PC-3 (cell line): ENCODE measurements at regions not wholly inside any gene's neighbourhood (a gene's known extent, or its start where the extent isn't known, plus 50 kb on each side); places are given as distances from the start of the nearest gene placed in this dataset.

Experiments
- ATAC-seq: fragments of 200-7000 bp; cut with Tn5 transposase; 2 replicates; pipeline ENCODE4 v1.9.1; 2020; ENCODE audit warnings: mild to moderate bottlenecking, moderate library complexity
- BruUV-seq: library from RNA; stranded (reverse); fragments of 400-500 nt; replicated peaks from 2 replicates; lab custom pipeline; 2021; lab: Mats Ljungman, UMichigan
- CTCF ChIA-PET: fragments of 300-600 bp; sonication (Branson Sonifier 250); formaldehyde crosslinking; loops from one replicate; lab custom pipeline; 2022; ENCODE audit warnings: antibody characterized with exemption; lab: Charles Lee
- POLR2A ChIA-PET: fragments of 300-600 bp; sonication (Branson Sonifier 250); formaldehyde crosslinking; loops from one replicate; lab custom pipeline; 2022; ENCODE audit warnings: antibody characterized with exemption; ENCODE audit not compliant: unreplicated experiment; lab: Charles Lee
- DNase-seq: peaks from one replicate; pipeline ENCODE4 v3.0.0-alpha.2; 2015
- H2AFZ ChIP-seq: fragments of 300-600 bp; sonication (generic); 2 replicates; pipeline ENCODE4 v1.6.0; 2016; ENCODE audit warnings: antibody characterized with exemption, low read length
- H3F3A ChIP-seq: fragments of 300-600 bp; sonication (generic); one replicate; pipeline ENCODE4 v1.6.0; 2017; ENCODE audit warnings: antibody characterized with exemption, low read length, control low read depth, mild to moderate bottlenecking; ENCODE audit not compliant: unreplicated experiment
- H3K27ac ChIP-seq: fragments of 300-600 bp; sonication (generic); 2 replicates; pipeline ENCODE4 v1.5.1; 2016; ENCODE audit warnings: mild to moderate bottlenecking, low read length
- H3K27me3 ChIP-seq: fragments of 300-600 bp; sonication (generic); 2 replicates; pipeline ENCODE4 v1.6.1; 2016; ENCODE audit warnings: low read length, mixed read lengths
- H3K36me3 ChIP-seq: fragments of 300-600 bp; sonication (generic); 2 replicates; pipeline ENCODE4 v1.6.1; 2016; ENCODE audit warnings: low read depth, mixed run types, low read length, mixed read lengths
- H3K4me1 ChIP-seq: fragments of 300-600 bp; sonication (generic); 2 replicates; pipeline ENCODE4 v1.5.1; 2016; ENCODE audit warnings: low read length; ENCODE audit not compliant: insufficient read depth
- H3K4me2 ChIP-seq: fragments of 300-600 bp; sonication (generic); 2 replicates; pipeline ENCODE4 v1.6.0; 2016; ENCODE audit warnings: low read length
- H3K4me3 ChIP-seq: fragments of 300-600 bp; sonication (generic); 2 replicates; pipeline ENCODE4 v1.5.1; 2016; ENCODE audit warnings: mild to moderate bottlenecking, low read length, mixed read lengths
- H3K79me2 ChIP-seq: fragments of 300-600 bp; sonication (generic); 2 replicates; pipeline ENCODE4 v1.6.1; 2017; ENCODE audit warnings: low read length, mixed read lengths
- H3K9ac ChIP-seq: fragments of 300-600 bp; sonication (generic); 2 replicates; pipeline ENCODE4 v1.6.0; 2016; ENCODE audit warnings: mild to moderate bottlenecking, low read length
- H3K9me2 ChIP-seq: fragments of 300-600 bp; sonication (generic); replicated peaks from 2 replicates; pipeline ENCODE4 v1.6.1; 2016; ENCODE audit warnings: mixed run types, low read length, mixed read lengths
- H3K9me3 ChIP-seq: fragments of 300-600 bp; sonication (generic); 2 replicates; pipeline ENCODE4 v1.6.1; 2016; ENCODE audit warnings: low read length, mixed read lengths
- H4K20me1 ChIP-seq: fragments of 300-600 bp; sonication (generic); 2 replicates; pipeline ENCODE4 v1.6.1; 2016; ENCODE audit warnings: low read length, mixed read lengths
- EZH2 ChIP-seq: fragments of 300-600 bp; sonication (generic); IDR thresholded peaks from one replicate; pipeline ENCODE4 v1.6.1; 2017; ENCODE audit warnings: antibody characterized with exemption, mild to moderate bottlenecking, low read length; ENCODE audit not compliant: unreplicated experiment
- EZH2phosphoT487 ChIP-seq: fragments of 300-600 bp; sonication (generic); IDR thresholded peaks from 2 replicates; pipeline ENCODE4 v1.6.1; 2018; ENCODE audit warnings: mild to moderate bottlenecking, antibody characterized with exemption, low read length, borderline replicate concordance
- intact Hi-C: fragments of 100-400 bp; cut with micrococcal nuclease; formaldehyde crosslinking; loops from 2 replicates; pipeline ENCODE4 v1.9.0; 2023
- TF ChIP-seq, protein P1 (sequence below): fragments of 300-600 bp; sonication (generic); conservative IDR thresholded peaks from 2 replicates; pipeline ENCODE4 v1.5.1; 2017; ENCODE audit warnings: antibody characterized with exemption, low read depth, mild to moderate bottlenecking, low read length

DNA sequence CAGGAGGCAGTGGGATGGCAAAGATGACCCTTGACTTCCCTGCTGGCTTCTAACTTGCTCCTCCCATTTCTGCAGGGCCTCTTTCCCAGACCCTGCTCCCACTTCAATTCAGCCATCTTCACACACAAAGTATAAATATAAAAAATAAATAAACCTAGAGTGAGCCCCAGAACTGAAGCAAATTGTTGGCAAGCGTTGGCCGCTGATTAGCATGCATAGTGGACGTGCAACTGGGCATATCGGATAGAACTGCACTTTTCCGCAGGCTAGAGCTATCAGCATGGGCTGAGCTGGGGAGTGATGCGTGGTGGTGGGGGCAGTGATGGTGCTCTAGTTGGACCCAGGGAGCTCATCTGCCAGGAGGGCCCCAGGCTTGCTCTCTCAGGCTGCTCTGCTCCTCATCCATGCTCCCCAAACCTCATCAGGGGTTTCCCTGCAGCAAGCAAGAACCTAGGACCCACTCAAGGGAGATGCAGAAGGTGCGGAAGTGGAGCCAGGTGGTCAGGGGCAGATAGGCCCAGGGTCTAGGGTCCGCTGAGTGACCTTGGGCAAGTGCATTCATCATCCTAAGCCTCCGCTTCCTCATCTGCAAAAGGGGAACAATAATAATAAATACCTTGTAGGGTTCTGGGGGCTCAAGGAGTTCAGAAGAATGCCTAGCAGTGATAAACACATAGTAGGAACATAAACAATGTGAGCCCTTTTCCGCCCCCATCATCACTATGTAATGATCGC, 146.8 kb upstream of the PJA1 start:
- no peak overlapping the region for H3K4me3 ChIP-seq
- POLR2A ChIA-PET, result no interaction called here
- DNase-seq, result no peak
- CTCF ChIA-PET, result no interaction called here
- no peak overlapping the region for H2AFZ ChIP-seq
- H3K27me3 ChIP-seq, result peaks cover 3% of the 10 kb centered on the region; the same call in 1 of the 2 replicates
- no peak overlapping the region for H3K9ac ChIP-seq
- no peak overlapping the region for H3K27ac ChIP-seq
- H3K9me2 ChIP-seq, result no peaks in the 10 kb centered on the region
- H3K36me3 ChIP-seq, result no peaks in the 10 kb centered on the region
- H3K79me2 ChIP-seq, result no peaks in the 10 kb centered on the region
- H3K4me2 ChIP-seq, result no peak overlapping the region
- no peaks in the 10 kb centered on the region for H4K20me1 ChIP-seq
- intact Hi-C loops, result no loop called here
- TF ChIP-seq EZH2 (no peak), EZH2phosphoT487 (no peak)
- TF ChIP-seq, protein P1, sequence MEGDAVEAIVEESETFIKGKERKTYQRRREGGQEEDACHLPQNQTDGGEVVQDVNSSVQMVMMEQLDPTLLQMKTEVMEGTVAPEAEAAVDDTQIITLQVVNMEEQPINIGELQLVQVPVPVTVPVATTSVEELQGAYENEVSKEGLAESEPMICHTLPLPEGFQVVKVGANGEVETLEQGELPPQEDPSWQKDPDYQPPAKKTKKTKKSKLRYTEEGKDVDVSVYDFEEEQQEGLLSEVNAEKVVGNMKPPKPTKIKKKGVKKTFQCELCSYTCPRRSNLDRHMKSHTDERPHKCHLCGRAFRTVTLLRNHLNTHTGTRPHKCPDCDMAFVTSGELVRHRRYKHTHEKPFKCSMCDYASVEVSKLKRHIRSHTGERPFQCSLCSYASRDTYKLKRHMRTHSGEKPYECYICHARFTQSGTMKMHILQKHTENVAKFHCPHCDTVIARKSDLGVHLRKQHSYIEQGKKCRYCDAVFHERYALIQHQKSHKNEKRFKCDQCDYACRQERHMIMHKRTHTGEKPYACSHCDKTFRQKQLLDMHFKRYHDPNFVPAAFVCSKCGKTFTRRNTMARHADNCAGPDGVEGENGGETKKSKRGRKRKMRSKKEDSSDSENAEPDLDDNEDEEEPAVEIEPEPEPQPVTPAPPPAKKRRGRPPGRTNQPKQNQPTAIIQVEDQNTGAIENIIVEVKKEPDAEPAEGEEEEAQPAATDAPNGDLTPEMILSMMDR, result no peak
- no peaks in the 10 kb centered on the region for H3F3A ChIP-seq
- no peaks in the 10 kb centered on the region for H3K4me1 ChIP-seq
- no peak for ATAC-seq
- no peaks in the 10 kb centered on the region for H3K9me3 ChIP-seq
- no TSS peak for BruUV-seq

DNA sequence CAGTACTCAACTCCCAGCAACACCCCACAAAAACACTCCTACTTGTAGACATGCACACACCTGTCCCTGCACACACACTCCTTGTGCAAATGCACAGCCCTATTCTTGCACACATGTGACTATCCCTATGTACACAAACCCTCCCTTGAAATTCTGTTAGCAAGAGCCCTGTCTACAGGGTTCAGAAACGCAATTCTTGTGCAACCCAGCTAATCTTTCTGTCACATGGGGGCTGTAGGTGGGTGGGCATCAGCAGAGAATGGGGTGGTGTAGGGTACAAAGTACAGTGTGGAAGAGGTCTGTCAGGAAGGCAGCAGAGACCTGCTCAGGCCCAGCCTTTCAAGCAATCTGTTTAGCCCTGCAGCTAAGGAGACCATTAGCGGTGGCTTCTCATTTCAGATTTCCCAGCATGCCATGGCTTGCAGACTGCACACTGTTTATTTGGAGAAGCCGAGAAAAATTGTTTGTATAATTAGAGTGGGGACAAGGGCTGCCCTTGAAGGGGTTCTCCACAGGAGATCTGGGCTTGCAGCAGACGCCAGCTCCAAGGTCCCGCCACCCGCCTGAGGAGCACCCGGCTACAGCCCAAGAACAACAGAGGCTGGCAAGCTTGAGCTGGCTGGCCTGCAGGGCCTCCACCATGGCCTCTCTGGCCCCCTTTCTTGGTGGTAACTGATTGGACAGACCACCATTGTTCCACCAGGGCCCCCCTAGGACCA, 144.0 kb upstream of the PJA1 start:
- no peaks in the 10 kb centered on the region for H4K20me1 ChIP-seq
- no peaks in the 10 kb centered on the region for H3K9me3 ChIP-seq
- POLR2A ChIA-PET, result interaction anchor here (0.7 kb wide), 1 partner anchor 579 kb away, joined by 3 read pairs; no protein-coding TSS in a partner anchor
- no peak overlapping the region for H3K9ac ChIP-seq
- TF ChIP-seq EZH2phosphoT487 (no peak), EZH2 (no peak)
- TF ChIP-seq, protein P1, result no peak
- no peaks in the 10 kb centered on the region for H3K9me2 ChIP-seq
- no peak overlapping the region for H3K27ac ChIP-seq
- H3K4me1 ChIP-seq, result no peaks in the 10 kb centered on the region
- ATAC-seq (no peak), DNase-seq (no peak)
- intact Hi-C loops, result no loop called here
- no peaks in the 10 kb centered on the region for H3K27me3 ChIP-seq
- no peak overlapping the region for H2AFZ ChIP-seq
- no peaks in the 10 kb centered on the region for H3K79me2 ChIP-seq
- H3K4me2 ChIP-seq, result no peak overlapping the region
- CTCF ChIA-PET, result no interaction called here
- no peaks in the 10 kb centered on the region for H3K36me3 ChIP-seq
- H3K4me3 ChIP-seq, result no peak overlapping the region
- H3F3A ChIP-seq, result no peaks in the 10 kb centered on the region
- BruUV-seq, result no TSS peak

DNA sequence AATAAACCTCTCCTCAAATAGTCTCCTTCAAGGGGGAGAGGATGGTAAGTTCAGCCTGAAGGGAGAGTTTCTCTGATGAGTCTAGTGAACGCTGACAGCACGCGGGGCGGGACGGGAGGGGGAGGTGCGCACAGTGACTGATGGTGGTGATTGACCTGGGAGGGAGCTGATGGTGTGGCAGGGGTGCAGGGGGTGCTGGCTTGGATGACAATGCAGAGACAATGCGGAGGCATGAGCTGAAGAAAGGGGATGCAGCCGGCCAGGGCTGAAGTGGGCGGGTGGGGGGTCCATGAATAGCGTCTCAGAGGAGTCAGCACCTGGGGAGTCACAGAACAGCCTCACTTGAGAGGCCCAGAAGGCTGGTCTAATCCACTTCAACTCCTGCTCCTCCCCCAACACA, 142.5 kb upstream of the PJA1 start:
- ATAC-seq (no peak), DNase-seq (no peak)
- no TSS peak for BruUV-seq
- Histone ChIP-seq H3K9me2 (no peaks in the 10 kb centered on the region), H3K4me3 (no peak overlapping the region), H3K9me3 (no peaks in the 10 kb centered on the region), H3K27me3 (no peaks in the 10 kb centered on the region), H3F3A (no peaks in the 10 kb centered on the region), H3K4me2 (no peak overlapping the region), H3K36me3 (no peaks in the 10 kb centered on the region), H3K4me1 (no peaks in the 10 kb centered on the region), H4K20me1 (no peaks in the 10 kb centered on the region), H3K27ac (no peak overlapping the region), H2AFZ (no peak overlapping the region), H3K9ac (no peak overlapping the region), H3K79me2 (no peaks in the 10 kb centered on the region)
- ChIA-PET POLR2A (no interaction called here), CTCF (no interaction called here)
- TF ChIP-seq EZH2 (no peak), EZH2phosphoT487 (no peak)
- TF ChIP-seq, protein P1, result no peak
- intact Hi-C loops, result no loop called here
